ENCODE measurements at regions not wholly inside any gene's neighbourhood (a gene's known extent, or its start where the extent isn't known, plus 50 kb on each side); places are given as distances from the start of the nearest gene placed in this dataset.

DNA sequence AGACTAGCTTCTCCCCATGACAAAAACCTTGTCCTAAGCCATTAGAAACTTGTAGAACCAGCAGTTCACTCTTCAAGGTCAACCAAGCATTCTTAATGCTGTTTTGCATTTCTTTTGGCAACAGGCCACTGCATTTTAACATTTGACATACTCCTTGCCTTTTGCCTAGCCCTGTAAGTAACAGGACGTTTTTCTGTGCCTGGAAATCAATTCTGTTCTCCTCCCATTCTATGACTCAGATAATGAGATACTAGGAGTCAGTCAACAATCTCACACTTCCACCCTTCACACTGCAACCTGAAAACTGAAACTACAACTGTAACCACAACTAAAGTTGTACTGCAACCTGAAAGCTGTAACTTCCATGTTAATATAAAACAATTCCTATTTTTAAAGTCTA, 268.7 kb downstream of the MZT1 start:
- TF ChIP-seq, protein P1, sequence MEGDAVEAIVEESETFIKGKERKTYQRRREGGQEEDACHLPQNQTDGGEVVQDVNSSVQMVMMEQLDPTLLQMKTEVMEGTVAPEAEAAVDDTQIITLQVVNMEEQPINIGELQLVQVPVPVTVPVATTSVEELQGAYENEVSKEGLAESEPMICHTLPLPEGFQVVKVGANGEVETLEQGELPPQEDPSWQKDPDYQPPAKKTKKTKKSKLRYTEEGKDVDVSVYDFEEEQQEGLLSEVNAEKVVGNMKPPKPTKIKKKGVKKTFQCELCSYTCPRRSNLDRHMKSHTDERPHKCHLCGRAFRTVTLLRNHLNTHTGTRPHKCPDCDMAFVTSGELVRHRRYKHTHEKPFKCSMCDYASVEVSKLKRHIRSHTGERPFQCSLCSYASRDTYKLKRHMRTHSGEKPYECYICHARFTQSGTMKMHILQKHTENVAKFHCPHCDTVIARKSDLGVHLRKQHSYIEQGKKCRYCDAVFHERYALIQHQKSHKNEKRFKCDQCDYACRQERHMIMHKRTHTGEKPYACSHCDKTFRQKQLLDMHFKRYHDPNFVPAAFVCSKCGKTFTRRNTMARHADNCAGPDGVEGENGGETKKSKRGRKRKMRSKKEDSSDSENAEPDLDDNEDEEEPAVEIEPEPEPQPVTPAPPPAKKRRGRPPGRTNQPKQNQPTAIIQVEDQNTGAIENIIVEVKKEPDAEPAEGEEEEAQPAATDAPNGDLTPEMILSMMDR (IDR thresholded peaks at IDR 0.05; ENCODE audit: insufficient read depth, low read length), result no peak
- TF ChIP-seq POLR2AphosphoS5 (IDR thresholded peaks at IDR 0.05; ENCODE audit: low read depth) (no peak), GABPA (IDR thresholded peaks at IDR 0.05; ENCODE audit: low read depth) (no peak), SPI1 (IDR thresholded peaks at IDR 0.05; ENCODE audit: borderline replicate concordance, low read depth) (no peak)
- TF ChIP-seq, protein P2, sequence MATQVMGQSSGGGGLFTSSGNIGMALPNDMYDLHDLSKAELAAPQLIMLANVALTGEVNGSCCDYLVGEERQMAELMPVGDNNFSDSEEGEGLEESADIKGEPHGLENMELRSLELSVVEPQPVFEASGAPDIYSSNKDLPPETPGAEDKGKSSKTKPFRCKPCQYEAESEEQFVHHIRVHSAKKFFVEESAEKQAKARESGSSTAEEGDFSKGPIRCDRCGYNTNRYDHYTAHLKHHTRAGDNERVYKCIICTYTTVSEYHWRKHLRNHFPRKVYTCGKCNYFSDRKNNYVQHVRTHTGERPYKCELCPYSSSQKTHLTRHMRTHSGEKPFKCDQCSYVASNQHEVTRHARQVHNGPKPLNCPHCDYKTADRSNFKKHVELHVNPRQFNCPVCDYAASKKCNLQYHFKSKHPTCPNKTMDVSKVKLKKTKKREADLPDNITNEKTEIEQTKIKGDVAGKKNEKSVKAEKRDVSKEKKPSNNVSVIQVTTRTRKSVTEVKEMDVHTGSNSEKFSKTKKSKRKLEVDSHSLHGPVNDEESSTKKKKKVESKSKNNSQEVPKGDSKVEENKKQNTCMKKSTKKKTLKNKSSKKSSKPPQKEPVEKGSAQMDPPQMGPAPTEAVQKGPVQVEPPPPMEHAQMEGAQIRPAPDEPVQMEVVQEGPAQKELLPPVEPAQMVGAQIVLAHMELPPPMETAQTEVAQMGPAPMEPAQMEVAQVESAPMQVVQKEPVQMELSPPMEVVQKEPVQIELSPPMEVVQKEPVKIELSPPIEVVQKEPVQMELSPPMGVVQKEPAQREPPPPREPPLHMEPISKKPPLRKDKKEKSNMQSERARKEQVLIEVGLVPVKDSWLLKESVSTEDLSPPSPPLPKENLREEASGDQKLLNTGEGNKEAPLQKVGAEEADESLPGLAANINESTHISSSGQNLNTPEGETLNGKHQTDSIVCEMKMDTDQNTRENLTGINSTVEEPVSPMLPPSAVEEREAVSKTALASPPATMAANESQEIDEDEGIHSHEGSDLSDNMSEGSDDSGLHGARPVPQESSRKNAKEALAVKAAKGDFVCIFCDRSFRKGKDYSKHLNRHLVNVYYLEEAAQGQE (IDR thresholded peaks at IDR 0.05; ENCODE audit: insufficient replicate concordance, low read depth), result no peak
